B cell (primary cell): ENCODE measurements at regions not wholly inside any gene's neighbourhood (a gene's known extent, or its start where the extent isn't known, plus 50 kb on each side); places are given as distances from the start of the nearest gene placed in this dataset.

Experiments
- ATAC-seq: fragments of 200-7000 bp; cut with Tn5 transposase; one replicate; pipeline ENCODE4 v1.10.0; 2021; ENCODE audit warnings: low read depth, mild to moderate bottlenecking, moderate number of reproducible peaks, moderate library complexity
- CTCF ChIA-PET: fragments of 350-600 bp; sonication (Branson Sonifier 250); formaldehyde crosslinking; loops from one replicate; lab custom pipeline; 2021; ENCODE audit warnings: antibody characterized with exemption, inconsistent platforms; lab: Charles Lee
- POLR2A ChIA-PET: fragments of 350-600 bp; sonication (Branson Sonifier 250); formaldehyde crosslinking; loops from one replicate; lab custom pipeline; 2021; ENCODE audit warnings: antibody characterized with exemption; lab: Charles Lee
- DNase-seq: peaks from one replicate; pipeline ENCODE4 v3.0.0; 2013
- H2AFZ ChIP-seq: 2 replicates; pipeline ENCODE4 v1.6.1; 2012; ENCODE audit warnings: mild to moderate bottlenecking, low read depth, low read length; ENCODE audit not compliant: insufficient read depth, poor library complexity, severe bottlenecking
- H3K27ac ChIP-seq, 2 donors: 1 replicate in 1 of 2; 2 replicates in 1 of 2; pipeline ENCODE4 v1.5.1; 2012 to 2013; ENCODE audit warnings: low read length in 2 of 2, mild to moderate bottlenecking in 2 of 2, moderate library complexity in 1 of 2
- H3K27me3 ChIP-seq, 4 experiments: fragments of 200-600 bp in 1 of 4; sonication (generic) in 1 of 4; replicated peaks in 1 of 4; 1 replicate in 2 of 4; 2 replicates in 2 of 4; pipeline versions ENCODE4 v1.6.1 to v1.7.0; 2013 to 2016; ENCODE audit warnings: low read length in 3 of 4, mild to moderate bottlenecking in 2 of 4, mixed read lengths in 1 of 4, moderate library complexity in 1 of 4; ENCODE audit not compliant: insufficient read depth in 4 of 4, control insufficient read depth in 3 of 4; ENCODE audit errors: control extremely low read depth in 1 of 4
- H3K36me3 ChIP-seq, 2 experiments: replicated peaks in 1 of 2; 1 replicate in 1 of 2; 2 replicates in 1 of 2; pipeline versions ENCODE4 v1.6.1 to v1.7.1; 2013; ENCODE audit warnings: low read length in 1 of 2; ENCODE audit not compliant: insufficient read depth in 2 of 2, control insufficient read depth in 1 of 2; ENCODE audit errors: control extremely low read depth in 1 of 2, extremely low read depth in 1 of 2
- H3K4me1 ChIP-seq, 2 donors: fragments of 200-600 bp in 1 of 2; sonication (generic) in 1 of 2; 1 replicate in 1 of 2; 2 replicates in 1 of 2; pipeline versions ENCODE4 v1.5.1 to v1.6.1; 2013 to 2017; ENCODE audit warnings: low read length in 2 of 2; ENCODE audit not compliant: control insufficient read depth in 2 of 2, insufficient read depth in 2 of 2
- H3K4me2 ChIP-seq: replicated peaks from 2 replicates; pipeline ENCODE3; 2012; ENCODE audit warnings: mild to moderate bottlenecking, low read depth, low read length; ENCODE audit not compliant: poor library complexity, severe bottlenecking
- H3K4me3 ChIP-seq, 5 experiments: fragments of 200-600 bp in 1 of 5; sonication (generic) in 1 of 5; 1 replicate in 3 of 5; 2 replicates in 2 of 5; pipeline versions ENCODE4 v1.5.1 to v1.7.0; 2011 to 2016; ENCODE audit warnings: low read length in 4 of 5, mild to moderate bottlenecking in 4 of 5, low read depth in 2 of 5, control low read depth in 1 of 5, moderate library complexity in 1 of 5; ENCODE audit not compliant: insufficient read depth in 1 of 5; ENCODE audit errors: control extremely low read depth in 1 of 5, extremely low read depth in 1 of 5
- H3K79me2 ChIP-seq: fragments of 200-600 bp; sonication (generic); one replicate; pipeline ENCODE4 v1.6.0; 2016; ENCODE audit warnings: low read length; ENCODE audit not compliant: control insufficient read depth, insufficient read depth
- H3K9ac ChIP-seq: fragments of 200-600 bp; sonication (generic); 2 replicates; pipeline ENCODE4 v1.6.1; 2017; ENCODE audit warnings: mild to moderate bottlenecking, low read length, moderate library complexity
- H3K9me3 ChIP-seq, 3 donors: one replicate each; pipeline versions ENCODE4 v1.6.1 to v1.7.1; 2013; ENCODE audit warnings: low read length in 2 of 3; ENCODE audit not compliant: control insufficient read depth in 2 of 3, insufficient read depth in 1 of 3; ENCODE audit errors: control extremely low read depth in 1 of 3
- H4K20me1 ChIP-seq: 2 replicates; pipeline ENCODE4 v1.6.0; 2012; ENCODE audit warnings: mild to moderate bottlenecking, low read length; ENCODE audit not compliant: insufficient read depth, control insufficient read depth, poor library complexity, severe bottlenecking
- H3K27ac Mint-ChIP-seq: one replicate; pipeline ENCODE4 v1.8.0; 2021; ENCODE audit warnings: mixed read lengths
- H3K27me3 Mint-ChIP-seq: one replicate; pipeline ENCODE4 v1.8.0; 2021; ENCODE audit warnings: mixed read lengths
- H3K4me1 Mint-ChIP-seq: one replicate; pipeline ENCODE4 v1.8.0; 2021; ENCODE audit warnings: mixed read lengths
- H3K4me3 Mint-ChIP-seq: one replicate; pipeline ENCODE4 v1.8.0; 2021; ENCODE audit warnings: mixed read lengths
- H3K9me3 Mint-ChIP-seq: one replicate; pipeline ENCODE4 v1.8.0; 2022; ENCODE audit warnings: mixed read lengths; ENCODE audit not compliant: insufficient read depth
- EZH2 ChIP-seq: IDR thresholded peaks from 2 replicates; pipeline ENCODE4 v1.6.1; 2012; ENCODE audit warnings: borderline replicate concordance, low read depth, mild to moderate bottlenecking, moderate library complexity, low read length; ENCODE audit not compliant: insufficient read depth, poor library complexity, severe bottlenecking
- WGBS: methylation state at CpG from one replicate; pipeline ENCODE4 v1.1.5; 2013; ENCODE audit warnings: missing lambda C conversion rate; ENCODE audit not compliant: insufficient coverage; 5-methylcytosine and 5-hydroxymethylcytosine counted together
- intact Hi-C: fragments of 100-400 bp; cut with micrococcal nuclease; formaldehyde crosslinking; loops from one replicate; pipeline ENCODE4 v1.10.0; 2022
- TF ChIP-seq, protein P1 (sequence below): fragments of 200-600 bp; IDR thresholded peaks from one replicate; pipeline ENCODE4 v1.8.0; 2022; ENCODE audit warnings: antibody characterized with exemption, mild to moderate bottlenecking

DNA sequence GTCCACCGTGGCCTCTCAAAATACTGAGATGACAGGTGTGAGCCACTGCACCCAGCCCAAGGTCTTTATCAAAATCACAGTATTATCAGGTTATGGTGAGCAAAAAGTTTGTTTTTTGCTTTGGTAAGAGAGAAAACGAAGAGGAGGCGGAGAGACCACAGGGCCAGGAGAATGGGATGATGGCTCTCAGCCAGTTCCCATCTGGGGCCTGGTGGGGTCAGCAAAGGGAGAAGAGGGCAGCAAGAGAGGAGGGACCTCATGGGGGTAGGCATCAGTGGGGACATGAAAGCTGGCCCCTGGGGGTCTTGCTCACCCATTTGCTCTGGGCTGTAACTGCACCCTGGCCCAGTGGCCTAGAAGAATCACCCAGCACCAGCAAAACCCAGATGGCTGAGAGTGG lies 190.2 kb downstream of the SHANK2 start:
- H3K4me2 ChIP-seq = no peak overlapping the region
- 96% methylated on average over 2 of the region's 3 CpGs for WGBS
- H3K36me3 ChIP-seq = no peaks in the 10 kb centered on the region
- Mint-ChIP-seq H3K4me3 (no peak overlapping the region), H3K9me3 (no peaks in the 10 kb centered on the region), H3K27me3 (peaks cover 29% of the 10 kb centered on the region), H3K27ac (no peak overlapping the region), H3K4me1 (peaks cover 3% of the 10 kb centered on the region)
- DNase-seq = no peak
- no peak overlapping the region for H2AFZ ChIP-seq
- H3K4me3 ChIP-seq = no peak overlapping the region
- H3K27ac ChIP-seq = no peak overlapping the region
- no peaks in the 10 kb centered on the region for H4K20me1 ChIP-seq
- ATAC-seq = no peak
- peaks cover 0 to 10% (median under 1%) of the 10 kb centered on the region in 4 experiments for H3K27me3 ChIP-seq
- ChIA-PET CTCF (interaction anchor here (0.6 kb wide), 1 partner anchor 147 kb away, joined by 3 read pairs; no protein-coding TSS in a partner anchor), POLR2A (no interaction called here)
- intact Hi-C loops = no loop called here
- no peaks in the 10 kb centered on the region for H3K79me2 ChIP-seq
- no peak overlapping the region for H3K9ac ChIP-seq
- peaks cover 0 to 3% (median 0%) of the 10 kb centered on the region in 3 donors for H3K9me3 ChIP-seq
- TF ChIP-seq, protein P1, sequence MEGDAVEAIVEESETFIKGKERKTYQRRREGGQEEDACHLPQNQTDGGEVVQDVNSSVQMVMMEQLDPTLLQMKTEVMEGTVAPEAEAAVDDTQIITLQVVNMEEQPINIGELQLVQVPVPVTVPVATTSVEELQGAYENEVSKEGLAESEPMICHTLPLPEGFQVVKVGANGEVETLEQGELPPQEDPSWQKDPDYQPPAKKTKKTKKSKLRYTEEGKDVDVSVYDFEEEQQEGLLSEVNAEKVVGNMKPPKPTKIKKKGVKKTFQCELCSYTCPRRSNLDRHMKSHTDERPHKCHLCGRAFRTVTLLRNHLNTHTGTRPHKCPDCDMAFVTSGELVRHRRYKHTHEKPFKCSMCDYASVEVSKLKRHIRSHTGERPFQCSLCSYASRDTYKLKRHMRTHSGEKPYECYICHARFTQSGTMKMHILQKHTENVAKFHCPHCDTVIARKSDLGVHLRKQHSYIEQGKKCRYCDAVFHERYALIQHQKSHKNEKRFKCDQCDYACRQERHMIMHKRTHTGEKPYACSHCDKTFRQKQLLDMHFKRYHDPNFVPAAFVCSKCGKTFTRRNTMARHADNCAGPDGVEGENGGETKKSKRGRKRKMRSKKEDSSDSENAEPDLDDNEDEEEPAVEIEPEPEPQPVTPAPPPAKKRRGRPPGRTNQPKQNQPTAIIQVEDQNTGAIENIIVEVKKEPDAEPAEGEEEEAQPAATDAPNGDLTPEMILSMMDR = no peak
- TF ChIP-seq EZH2 = no peak
- peaks cover 0 to 4% of the 10 kb centered on the region in 2 donors for H3K4me1 ChIP-seq

DNA sequence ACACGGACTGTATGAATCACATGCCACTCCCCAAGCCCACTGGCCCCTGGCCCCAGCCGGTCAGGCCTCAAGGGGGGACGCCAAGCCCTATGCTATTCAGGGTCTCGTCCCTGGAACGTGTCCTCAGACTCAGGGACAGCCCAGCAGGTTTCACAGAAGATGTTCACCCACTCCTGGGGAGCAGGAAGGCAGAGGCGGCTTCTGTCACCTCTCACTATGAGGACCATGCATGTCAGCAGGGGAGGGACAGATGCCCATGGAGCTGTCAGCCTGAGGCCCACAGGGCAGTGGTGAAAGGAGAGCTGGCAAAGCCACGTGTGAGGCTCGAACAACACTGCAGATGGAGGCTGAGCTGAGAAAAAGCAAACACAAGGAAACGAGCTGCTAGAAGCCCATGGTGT lies 192.0 kb downstream of the SHANK2 start:
- intact Hi-C loops = no loop called here
- H3K4me3 ChIP-seq = no peak overlapping the region
- no peak overlapping the region for H3K27ac ChIP-seq
- Mint-ChIP-seq H3K9me3 (no peaks in the 10 kb centered on the region), H3K4me3 (no peak overlapping the region), H3K4me1 (no peaks in the 10 kb centered on the region), H3K27ac (no peak overlapping the region), H3K27me3 (peaks cover 29% of the 10 kb centered on the region)
- WGBS = 75% methylated on average over 9 of the region's 9 CpGs
- no peaks in the 10 kb centered on the region for H3K36me3 ChIP-seq
- H3K9ac ChIP-seq = no peak overlapping the region
- no peak for TF ChIP-seq EZH2
- TF ChIP-seq, protein P1 = no peak
- H2AFZ ChIP-seq = no peak overlapping the region
- ChIA-PET POLR2A (no interaction called here), CTCF (no interaction called here)
- no peaks in the 10 kb centered on the region for H4K20me1 ChIP-seq
- H3K4me2 ChIP-seq = no peak overlapping the region
- ATAC-seq (no peak), DNase-seq (no peak)
- no peaks in the 10 kb centered on the region for H3K9me3 ChIP-seq
- H3K4me1 ChIP-seq = no peaks in the 10 kb centered on the region
- peaks cover 0 to 10% (median under 1%) of the 10 kb centered on the region in 4 experiments for H3K27me3 ChIP-seq
- no peaks in the 10 kb centered on the region for H3K79me2 ChIP-seq
